NCI-H2227 (cell line): ENCODE measurements at regions not wholly inside any gene's neighbourhood (a gene's known extent, or its start where the extent isn't known, plus 50 kb on each side); places are given as distances from the start of the nearest gene placed in this dataset.

Experiments
- DNase-seq: peaks from one replicate; lab custom pipeline; 2025; ENCODE audit not compliant: unreplicated experiment; lab: John Stamatoyannopoulos, UW

GRCh38 chr7:131235489-131236317, 92.0 kb upstream of the MKLN1 start:
- peak; percentile 83 for DNase-seq

GRCh38 chr7:131236318-131236672, 91.4 kb upstream of the MKLN1 start:
- DNase-seq, result no peak

GRCh38 chr7:131238347-131238931, 89.2 kb upstream of the MKLN1 start:
- no peak for DNase-seq

GRCh38 chr7:131241386-131241785, 86.3 kb upstream of the MKLN1 start:
- no peak for DNase-seq

- DNase-seq, result no peak
These were observed 85.5 kb upstream of the MKLN1 start for GRCh38 chr7:131242123-131242650.

GRCh38 chr7:131244259-131244852, 83.3 kb upstream of the MKLN1 start:
- no peak for DNase-seq

GRCh38 chr7:131249003-131249402, 78.7 kb upstream of the MKLN1 start:
- no peak for DNase-seq

- no peak for DNase-seq
These were observed 78.2 kb upstream of the MKLN1 start for GRCh38 chr7:131249483-131249882.

- DNase-seq, result peak; percentile 83
These were observed 77.3 kb upstream of the MKLN1 start for GRCh38 chr7:131250331-131250730.

- DNase-seq, result no peak
These were observed 76.3 kb upstream of the MKLN1 start for GRCh38 chr7:131251371-131251770.

GRCh38 chr7:131252976-131253375, 74.7 kb upstream of the MKLN1 start:
- no peak for DNase-seq

GRCh38 chr7:131254211-131254610, 73.5 kb upstream of the MKLN1 start:
- no peak for DNase-seq

- no peak for DNase-seq
These were observed 72.4 kb upstream of the MKLN1 start for GRCh38 chr7:131255242-131255641.

GRCh38 chr7:131261476-131261994, 66.1 kb upstream of the MKLN1 start:
- no peak for DNase-seq

- no peak for DNase-seq
These were observed 62.4 kb upstream of the MKLN1 start for GRCh38 chr7:131265227-131265626.

- DNase-seq, result no peak
These were observed 60.0 kb upstream of the MKLN1 start for GRCh38 chr7:131267631-131268030.

GRCh38 chr7:131268906-131269305, 58.8 kb upstream of the MKLN1 start:
- DNase-seq, result no peak

- no peak for DNase-seq
These were observed 55.6 kb upstream of the MKLN1 start for GRCh38 chr7:131272086-131272485.

- no peak for DNase-seq
These were observed 52.7 kb upstream of the MKLN1 start for GRCh38 chr7:131274986-131275385.

- no peak for DNase-seq
These were observed 51.5 kb upstream of the MKLN1 start for GRCh38 chr7:131276190-131276589.

GRCh38 chr7:131276748-131277147, 50.9 kb upstream of the MKLN1 start:
- DNase-seq, result no peak
